Activated B cell treated with CpG ODN at 0.5 μM for 24 hours (primary cell): ENCODE measurements at regions not wholly inside any gene's neighbourhood (a gene's known extent, or its start where the extent isn't known, plus 50 kb on each side); places are given as distances from the start of the nearest gene placed in this dataset.

Source experiments
- ATAC-seq: fragments of 200-7000 bp; cut with Tn5 transposase; one replicate; pipeline ENCODE4 v1.10.0; 2021; ENCODE audit warnings: low read depth, mild to moderate bottlenecking, moderate library complexity
- CTCF ChIA-PET: fragments of 350-600 bp; sonication (Branson Sonifier 250); formaldehyde crosslinking; loops from one replicate; lab custom pipeline; 2021; ENCODE audit warnings: antibody characterized with exemption; lab: Charles Lee
- POLR2A ChIA-PET: fragments of 350-600 bp; sonication (Branson Sonifier 250); formaldehyde crosslinking; loops from one replicate; lab custom pipeline; 2021; ENCODE audit warnings: antibody characterized with exemption; lab: Charles Lee
- DNase-seq: peaks from one replicate; pipeline ENCODE4 v3.0.0; 2022
- H3K27ac Mint-ChIP-seq: one replicate; pipeline ENCODE4 v1.8.0; 2020; ENCODE audit warnings: mixed read lengths
- H3K27me3 Mint-ChIP-seq: one replicate; pipeline ENCODE4 v1.8.0; 2021; ENCODE audit warnings: mixed read lengths
- H3K36me3 Mint-ChIP-seq: one replicate; pipeline ENCODE4 v1.8.0; 2021; ENCODE audit warnings: low read depth, mixed read lengths
- H3K4me1 Mint-ChIP-seq: one replicate; pipeline ENCODE4 v1.8.0; 2021; ENCODE audit warnings: mixed read lengths
- H3K4me3 Mint-ChIP-seq: one replicate; pipeline ENCODE4 v1.8.0; 2020; ENCODE audit warnings: mild to moderate bottlenecking, mixed read lengths
- H3K9me3 Mint-ChIP-seq: one replicate; pipeline ENCODE4 v1.8.0; 2020; ENCODE audit warnings: mixed read lengths
- intact Hi-C: fragments of 100-400 bp; cut with micrococcal nuclease; formaldehyde crosslinking; loops from one replicate; pipeline ENCODE4 v1.15.1; 2024
- TF ChIP-seq, protein P1 (sequence below): fragments of 200-600 bp; IDR thresholded peaks from one replicate; pipeline ENCODE4 v1.8.0; 2022; ENCODE audit warnings: antibody characterized with exemption, mild to moderate bottlenecking

DNA sequence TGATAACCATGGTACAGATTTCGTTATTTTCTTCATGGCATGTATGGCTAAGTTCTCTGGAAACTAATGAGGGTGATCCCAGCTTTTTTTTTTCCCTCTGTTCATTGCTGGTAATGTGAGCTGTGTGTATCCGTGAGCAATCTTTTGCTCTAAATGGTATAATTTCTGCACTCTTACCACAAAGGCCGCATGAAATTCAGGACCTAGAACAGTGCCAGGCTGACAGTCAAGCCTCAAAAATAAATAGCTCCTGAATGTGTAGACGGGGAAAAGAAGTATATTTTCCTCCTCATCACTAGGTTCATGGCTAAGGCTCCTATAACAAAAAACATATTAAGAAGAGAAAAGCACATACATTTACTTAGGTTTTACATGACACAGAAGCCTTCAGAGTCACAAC is 140.2 kb upstream of the RMST start:
- POLR2A ChIA-PET = no interaction called here
- no peak for DNase-seq
- Mint-ChIP-seq H3K9me3 (no peaks in the 10 kb centered on the region), H3K27me3 (peaks cover 11% of the 10 kb centered on the region), H3K27ac (no peak overlapping the region), H3K4me3 (no peak overlapping the region), H3K36me3 (no peaks in the 10 kb centered on the region), H3K4me1 (no peaks in the 10 kb centered on the region)
- intact Hi-C loops = no loop called here
- CTCF ChIA-PET = no interaction called here
- TF ChIP-seq, protein P1, sequence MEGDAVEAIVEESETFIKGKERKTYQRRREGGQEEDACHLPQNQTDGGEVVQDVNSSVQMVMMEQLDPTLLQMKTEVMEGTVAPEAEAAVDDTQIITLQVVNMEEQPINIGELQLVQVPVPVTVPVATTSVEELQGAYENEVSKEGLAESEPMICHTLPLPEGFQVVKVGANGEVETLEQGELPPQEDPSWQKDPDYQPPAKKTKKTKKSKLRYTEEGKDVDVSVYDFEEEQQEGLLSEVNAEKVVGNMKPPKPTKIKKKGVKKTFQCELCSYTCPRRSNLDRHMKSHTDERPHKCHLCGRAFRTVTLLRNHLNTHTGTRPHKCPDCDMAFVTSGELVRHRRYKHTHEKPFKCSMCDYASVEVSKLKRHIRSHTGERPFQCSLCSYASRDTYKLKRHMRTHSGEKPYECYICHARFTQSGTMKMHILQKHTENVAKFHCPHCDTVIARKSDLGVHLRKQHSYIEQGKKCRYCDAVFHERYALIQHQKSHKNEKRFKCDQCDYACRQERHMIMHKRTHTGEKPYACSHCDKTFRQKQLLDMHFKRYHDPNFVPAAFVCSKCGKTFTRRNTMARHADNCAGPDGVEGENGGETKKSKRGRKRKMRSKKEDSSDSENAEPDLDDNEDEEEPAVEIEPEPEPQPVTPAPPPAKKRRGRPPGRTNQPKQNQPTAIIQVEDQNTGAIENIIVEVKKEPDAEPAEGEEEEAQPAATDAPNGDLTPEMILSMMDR = no peak
- no peak for ATAC-seq

DNA sequence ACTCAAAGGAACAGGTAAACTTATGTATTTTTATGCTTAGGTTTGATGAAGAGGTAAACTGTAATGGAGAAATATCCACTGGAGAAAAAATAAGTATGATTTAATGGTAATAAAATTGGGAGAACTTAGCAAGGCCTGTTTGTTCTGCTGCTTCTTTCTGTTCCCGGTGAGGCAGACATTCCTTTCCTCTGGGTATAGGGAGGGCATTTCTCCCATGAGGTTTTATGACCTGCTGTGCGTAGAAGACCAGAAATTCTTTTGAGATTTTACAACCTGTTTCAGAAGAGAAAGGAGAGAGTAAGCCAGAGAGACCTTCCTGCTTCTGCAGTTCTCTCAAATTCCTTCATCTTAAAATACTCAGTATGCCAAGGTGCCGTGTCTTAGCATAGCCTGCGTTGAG is 139.4 kb upstream of the RMST start:
- Mint-ChIP-seq H3K27ac (no peak overlapping the region), H3K9me3 (no peaks in the 10 kb centered on the region), H3K27me3 (peaks cover 15% of the 10 kb centered on the region), H3K4me3 (no peak overlapping the region), H3K4me1 (no peaks in the 10 kb centered on the region), H3K36me3 (no peaks in the 10 kb centered on the region)
- intact Hi-C loops = no loop called here
- CTCF ChIA-PET = no interaction called here
- no peak for ATAC-seq
- no peak for DNase-seq
- POLR2A ChIA-PET = no interaction called here
- TF ChIP-seq, protein P1 = no peak

DNA sequence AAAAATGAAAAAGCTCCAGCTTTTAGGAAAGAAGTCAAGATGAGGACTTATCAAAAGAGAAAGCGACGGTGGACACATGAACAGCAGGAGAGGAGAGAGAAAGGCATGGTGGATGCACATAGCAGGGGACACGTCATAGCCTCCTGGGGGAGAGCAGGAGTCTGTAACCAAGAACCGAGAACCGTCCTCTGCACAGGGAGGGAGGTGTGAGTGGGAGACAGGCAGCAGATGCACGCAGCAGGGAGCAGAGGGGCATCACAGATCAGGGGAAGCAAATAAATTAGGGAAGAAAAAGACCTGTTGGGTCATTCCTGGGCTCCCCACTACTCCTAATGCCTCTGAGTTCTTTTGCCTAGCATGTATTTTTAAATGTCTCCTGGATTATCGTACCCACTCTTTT is 138.1 kb upstream of the RMST start:
- ChIA-PET POLR2A (no interaction called here), CTCF (no interaction called here)
- no peak overlapping the region for H3K27ac Mint-ChIP-seq
- H3K4me1 Mint-ChIP-seq = no peaks in the 10 kb centered on the region
- no peak for DNase-seq
- H3K36me3 Mint-ChIP-seq = no peaks in the 10 kb centered on the region
- TF ChIP-seq, protein P1 = no peak
- H3K27me3 Mint-ChIP-seq = peaks cover 19% of the 10 kb centered on the region
- intact Hi-C loops = no loop called here
- ATAC-seq = no peak
- H3K4me3 Mint-ChIP-seq = no peak overlapping the region
- H3K9me3 Mint-ChIP-seq = no peaks in the 10 kb centered on the region

DNA sequence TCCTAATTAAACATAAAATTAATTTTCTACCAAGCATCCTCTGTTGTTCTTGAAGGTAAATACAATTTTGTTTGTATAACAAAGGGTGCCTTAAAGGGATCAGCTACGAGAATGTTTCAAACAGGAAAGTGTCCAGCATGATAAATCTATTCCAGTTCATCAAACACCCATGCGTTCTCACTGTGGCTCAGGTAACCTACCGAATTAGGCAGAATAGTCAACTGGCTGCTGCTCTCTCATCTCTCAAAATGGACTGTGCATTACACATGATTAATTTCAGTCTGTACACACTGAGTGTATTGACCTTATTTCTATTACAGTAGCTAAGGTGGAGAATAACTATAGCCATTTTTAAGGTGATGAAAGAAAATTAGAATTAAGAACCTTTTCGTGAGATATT is 127.5 kb upstream of the RMST start:
- Mint-ChIP-seq H3K36me3 (no peaks in the 10 kb centered on the region), H3K4me1 (no peaks in the 10 kb centered on the region), H3K27ac (no peak overlapping the region), H3K9me3 (no peaks in the 10 kb centered on the region), H3K4me3 (no peak overlapping the region), H3K27me3 (peaks cover 7% of the 10 kb centered on the region)
- ATAC-seq (no peak), DNase-seq (no peak)
- ChIA-PET POLR2A (no interaction called here), CTCF (no interaction called here)
- intact Hi-C loops = no loop called here
- TF ChIP-seq, protein P1 = no peak

DNA sequence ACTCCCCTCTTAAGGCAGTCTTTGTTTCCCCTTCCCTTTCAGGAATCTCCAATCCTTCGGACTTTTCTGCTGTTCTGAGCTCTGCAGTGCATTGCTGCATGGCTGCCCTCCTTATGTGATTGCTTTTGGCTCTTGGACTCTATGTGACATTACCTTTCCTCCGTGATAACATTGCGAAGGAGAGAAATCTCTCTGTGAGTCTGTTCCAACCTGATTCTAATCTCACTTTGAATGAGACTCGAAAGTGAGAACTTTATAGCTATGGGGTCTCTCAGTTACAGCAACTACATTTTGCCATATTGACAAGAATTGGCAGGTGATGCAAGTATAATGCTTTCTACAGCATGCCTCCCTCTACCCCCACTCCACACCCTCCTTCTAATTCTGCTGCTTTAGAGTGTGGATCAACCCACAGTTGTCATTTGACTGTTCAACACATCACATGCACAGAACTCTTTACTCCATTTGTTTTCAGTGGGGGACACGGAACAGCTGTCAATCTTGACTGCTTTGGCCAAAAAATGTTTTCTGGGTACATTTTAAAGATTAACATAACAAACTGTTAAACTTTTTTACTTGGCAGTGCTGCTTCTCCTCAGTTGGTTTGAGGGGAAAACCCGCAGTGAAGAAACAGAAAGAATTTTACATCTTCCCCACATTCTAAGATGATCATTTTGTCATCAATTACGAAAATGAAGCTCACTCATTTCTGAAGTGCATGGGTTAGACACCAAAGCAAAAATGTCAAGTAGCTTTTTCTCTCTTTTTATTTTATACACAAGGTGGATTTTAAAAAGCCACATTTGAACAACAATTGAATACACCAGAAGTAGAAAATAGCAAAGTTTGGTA is 125.5 kb upstream of the RMST start:
- H3K4me1 Mint-ChIP-seq = no peaks in the 10 kb centered on the region
- intact Hi-C loops = no loop called here
- H3K36me3 Mint-ChIP-seq = no peaks in the 10 kb centered on the region
- peaks cover 7% of the 10 kb centered on the region for H3K27me3 Mint-ChIP-seq
- no peak overlapping the region for H3K27ac Mint-ChIP-seq
- CTCF ChIA-PET = no interaction called here
- H3K9me3 Mint-ChIP-seq = no peaks in the 10 kb centered on the region
- POLR2A ChIA-PET = no interaction called here
- TF ChIP-seq, protein P1 = no peak
- ATAC-seq (no peak), DNase-seq (no peak)
- H3K4me3 Mint-ChIP-seq = no peak overlapping the region
